HG03378 (cell line): ENCODE measurements at regions not wholly inside any gene's neighbourhood (a gene's known extent, or its start where the extent isn't known, plus 50 kb on each side); places are given as distances from the start of the nearest gene placed in this dataset.

ENCODE experiments used
- ATAC-seq: cut with Tn5 transposase; IDR thresholded peaks from one replicate; pipeline ENCODE4 v1.9.1; 2021; ENCODE audit warnings: mild to moderate bottlenecking, moderate library complexity; ENCODE audit not compliant: unreplicated experiment

DNA sequence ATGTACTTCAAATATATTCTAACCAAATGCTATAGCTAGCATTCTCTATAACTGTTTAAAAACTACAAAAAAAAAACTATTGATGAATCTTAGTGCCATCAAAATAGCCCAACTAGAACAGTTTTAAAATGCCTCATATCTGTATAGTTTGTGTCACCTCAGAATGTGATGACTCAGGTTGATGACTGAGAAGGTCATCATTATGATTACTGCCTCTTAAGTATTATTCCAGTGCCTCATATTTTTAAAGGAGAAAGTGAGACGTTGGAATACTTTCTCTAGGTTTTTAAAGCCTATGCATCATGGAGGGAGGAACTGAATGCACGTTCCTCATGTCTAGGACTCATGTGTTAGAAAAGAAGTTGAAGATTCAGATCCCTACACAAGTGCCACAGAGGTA, 88.2 kb downstream of the TMA16 start:
- no peak for ATAC-seq

DNA sequence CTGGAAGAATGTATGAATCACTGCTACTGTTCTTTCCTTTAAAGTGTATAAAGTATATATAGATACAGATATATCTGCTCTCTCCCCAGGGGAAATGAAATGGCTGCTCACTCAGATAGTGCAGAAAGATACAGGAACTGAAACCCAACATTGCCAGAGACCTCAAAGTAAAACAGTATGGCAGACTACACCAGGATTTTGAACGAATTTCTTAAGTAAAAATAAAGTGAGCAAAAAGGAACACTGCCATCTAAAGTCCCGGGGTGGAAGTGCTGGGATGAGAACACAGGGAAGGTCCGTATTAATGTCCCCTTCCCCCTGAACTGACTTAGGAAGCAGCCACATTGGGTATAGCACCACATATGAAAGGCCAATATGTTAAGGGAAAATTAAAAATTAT, 93.4 kb downstream of the TMA16 start:
- ATAC-seq: peak; percentile 62

DNA sequence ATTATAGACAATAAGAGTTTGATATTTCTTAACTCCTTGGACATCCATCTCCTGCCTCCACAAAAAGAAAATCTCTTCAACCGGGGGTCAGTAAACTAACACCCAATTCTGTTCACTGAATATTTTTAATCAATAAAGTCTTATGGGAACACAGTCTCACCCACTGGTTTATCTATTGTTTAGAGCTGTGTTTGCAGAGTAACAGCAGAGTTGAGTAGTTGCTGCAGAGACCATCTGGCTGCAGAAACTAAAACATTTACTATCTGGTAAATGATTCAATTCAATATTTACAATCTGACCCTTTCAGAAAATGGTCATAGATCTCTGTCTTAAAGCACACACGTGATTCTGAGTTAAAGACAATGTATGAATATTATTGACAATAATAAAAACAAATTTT, 94.0 kb downstream of the TMA16 start:
- ATAC-seq: no peak

DNA sequence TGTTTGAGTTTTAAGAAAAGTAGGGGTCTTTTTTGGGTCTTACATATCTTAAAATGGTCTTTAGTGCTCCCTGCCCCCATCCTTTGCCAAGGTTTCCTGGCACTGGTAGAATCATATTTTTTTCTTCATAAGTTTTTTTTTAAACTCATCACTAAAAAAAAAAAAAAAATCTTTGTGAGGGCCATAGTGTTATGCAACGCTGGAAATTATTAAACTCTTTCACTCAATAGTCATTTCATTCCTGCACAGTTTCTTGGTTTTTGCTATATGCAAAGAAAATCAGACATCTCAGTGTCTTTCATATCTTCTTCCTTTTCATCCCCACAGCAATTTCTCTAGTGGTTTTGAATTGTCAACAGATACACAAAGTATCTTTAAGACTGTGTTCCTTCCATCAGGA, 95.6 kb downstream of the TMA16 start:
- ATAC-seq: peak; percentile 38

DNA sequence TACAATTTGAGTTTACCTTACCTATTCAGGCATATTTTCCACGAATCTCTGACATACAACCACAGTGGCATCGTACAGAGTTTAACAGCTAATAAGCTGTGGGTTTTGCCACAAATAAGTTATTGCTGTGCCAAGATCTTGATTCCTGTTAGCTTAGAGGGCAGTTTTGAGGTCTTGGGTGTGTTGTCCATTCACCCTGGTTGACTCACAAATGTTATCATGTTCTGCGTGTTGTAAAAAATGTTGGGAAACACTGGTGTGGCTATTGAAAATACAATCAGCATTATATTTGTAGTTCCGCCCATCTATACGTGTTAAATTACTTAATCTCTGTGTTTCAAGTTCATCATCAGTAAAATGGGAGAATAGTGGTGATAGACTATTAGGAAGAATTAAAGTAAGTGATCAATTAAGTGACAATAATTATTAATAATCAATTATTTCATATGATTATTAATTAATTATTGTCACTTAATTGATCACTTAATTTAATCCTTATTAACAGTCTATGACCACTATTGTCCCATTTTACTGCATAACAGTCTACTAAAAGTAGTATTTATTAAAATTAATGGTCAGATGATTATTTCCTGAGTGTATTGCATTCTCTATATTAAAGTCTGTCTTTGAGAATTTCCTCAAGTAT, 96.3 kb downstream of the TMA16 start:
- no peak for ATAC-seq

DNA sequence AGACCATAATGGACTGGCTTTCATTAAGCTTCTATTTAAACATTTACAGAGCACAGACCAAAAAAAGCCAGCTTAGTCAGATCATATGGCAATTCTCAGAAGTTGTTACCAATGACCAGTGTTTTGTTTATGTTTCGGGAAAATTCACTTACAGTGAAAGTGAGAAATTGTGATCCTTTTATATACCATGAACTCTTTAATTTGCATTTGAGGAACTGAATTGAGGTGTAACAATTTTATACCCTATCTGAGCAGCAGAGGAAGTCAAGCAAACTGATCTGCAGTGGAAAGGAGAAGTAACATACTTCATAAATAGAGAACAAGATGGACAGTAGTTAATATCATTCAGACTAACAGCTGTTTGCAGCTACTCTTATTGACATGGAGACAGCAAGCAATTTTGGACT, 97.1 kb downstream of the TMA16 start:
- peak; percentile 91 for ATAC-seq

DNA sequence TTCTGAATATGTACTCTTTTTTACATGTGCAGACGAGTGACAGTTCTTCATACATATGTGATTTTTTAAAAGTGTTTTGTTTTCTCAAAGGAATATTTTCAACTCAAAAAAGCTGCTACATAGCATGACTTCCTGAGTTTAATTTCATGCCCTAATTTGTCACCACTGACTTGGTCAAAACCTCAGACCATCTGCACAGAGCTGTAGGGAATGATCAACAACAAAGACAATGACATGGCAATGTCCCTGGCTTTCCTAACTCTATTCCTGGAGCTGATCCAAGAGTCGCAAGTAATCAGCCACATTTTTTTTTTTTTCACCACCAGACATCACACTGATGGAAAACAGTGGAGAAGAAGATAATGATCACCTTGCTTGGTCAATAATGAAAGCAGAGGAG, 97.7 kb downstream of the TMA16 start:
- ATAC-seq: no peak

DNA sequence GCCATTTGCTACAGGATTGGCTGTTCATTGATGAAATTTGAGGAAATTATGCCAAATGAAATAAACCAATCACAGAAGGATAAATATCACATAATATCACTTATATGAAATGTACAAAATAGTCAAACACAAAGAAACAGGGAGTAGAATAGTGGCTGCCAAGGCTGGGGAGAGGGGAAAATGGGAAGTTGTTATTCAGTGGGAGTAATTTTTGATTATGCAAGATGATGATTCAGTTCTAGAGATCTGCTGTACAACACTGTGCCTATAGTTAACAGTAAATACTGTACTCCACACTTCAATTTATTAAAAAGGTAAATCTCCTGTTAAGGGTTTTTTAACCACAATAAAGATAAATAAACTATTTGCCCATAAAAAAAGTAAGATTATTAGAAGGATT, 101.1 kb downstream of the TMA16 start:
- no peak for ATAC-seq

DNA sequence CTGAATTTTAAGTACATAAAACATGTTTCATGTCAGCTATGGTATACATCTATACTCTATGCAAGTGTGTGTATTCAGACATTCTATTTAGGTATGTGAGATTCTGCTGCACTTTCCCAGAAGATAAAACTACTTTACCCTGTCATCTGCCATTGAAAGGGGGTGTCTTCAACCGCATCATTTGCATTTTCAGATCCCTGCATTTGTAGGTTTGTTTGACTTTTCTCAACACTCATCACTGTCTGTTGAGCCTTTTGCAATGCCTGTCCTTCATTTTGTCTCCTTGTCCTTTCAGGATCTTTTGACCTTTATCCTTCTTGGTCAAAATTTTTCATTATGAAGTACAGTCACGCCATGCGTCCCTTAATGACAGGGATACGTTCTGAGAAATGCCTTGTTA, 103.5 kb downstream of the TMA16 start:
- ATAC-seq: peak; percentile 61

DNA sequence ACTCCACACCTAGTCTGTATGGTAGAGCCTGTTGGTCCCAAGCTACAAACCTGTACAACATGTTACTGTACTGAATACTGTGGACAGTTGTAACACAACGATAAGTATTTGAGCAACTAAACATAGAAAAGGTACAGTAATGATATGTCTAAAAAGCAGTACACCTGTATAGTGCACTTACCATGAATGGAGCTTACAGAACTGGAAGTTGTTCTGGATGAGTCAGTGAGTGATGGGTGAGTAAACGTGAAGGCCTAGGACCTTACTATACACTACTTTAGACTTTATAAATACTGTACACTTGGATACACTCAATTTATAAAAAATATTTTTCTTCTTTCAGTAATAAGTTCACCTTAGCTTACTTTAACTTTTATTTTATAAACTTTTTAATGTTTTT, 104.0 kb downstream of the TMA16 start:
- peak; percentile 26 for ATAC-seq

DNA sequence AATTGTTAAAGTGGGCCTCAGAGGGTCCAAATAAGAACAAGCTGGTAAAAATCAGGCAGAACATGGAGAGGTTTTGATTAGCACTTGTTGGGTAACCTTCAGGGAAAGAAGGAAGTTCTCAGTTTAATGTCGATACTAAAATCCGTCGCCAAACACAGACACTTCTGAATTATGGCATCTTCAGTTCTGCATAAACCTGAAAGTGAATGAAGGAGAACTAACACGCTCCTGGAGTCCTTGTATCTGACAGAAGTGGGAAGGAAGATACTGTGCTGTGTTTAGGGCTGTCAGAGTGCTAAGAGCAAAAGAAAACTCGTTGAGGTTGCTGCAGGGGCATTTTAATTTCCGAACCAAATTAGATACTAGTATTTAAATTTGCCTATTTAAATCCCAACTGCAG, 106.2 kb downstream of the TMA16 start:
- ATAC-seq: peak; percentile 38

DNA sequence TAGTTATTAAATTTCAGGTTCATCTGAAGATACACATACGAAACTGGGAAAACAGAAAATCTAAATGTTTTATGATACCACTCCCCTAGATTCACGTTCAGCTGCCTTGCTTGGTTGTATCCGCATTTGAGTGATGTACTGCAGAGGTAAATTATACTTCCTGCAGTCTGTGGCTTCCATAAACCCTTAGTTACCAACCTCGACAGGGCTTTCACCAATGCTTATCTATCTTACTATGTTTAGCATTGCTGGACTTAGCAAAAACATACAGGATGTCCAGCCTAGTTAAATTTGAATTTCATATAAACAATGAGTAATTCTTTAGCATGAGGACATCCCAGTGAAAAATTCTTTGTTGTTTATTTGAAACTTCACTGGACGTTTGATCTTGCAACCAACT, 108.8 kb downstream of the TMA16 start:
- peak; percentile 33 for ATAC-seq

DNA sequence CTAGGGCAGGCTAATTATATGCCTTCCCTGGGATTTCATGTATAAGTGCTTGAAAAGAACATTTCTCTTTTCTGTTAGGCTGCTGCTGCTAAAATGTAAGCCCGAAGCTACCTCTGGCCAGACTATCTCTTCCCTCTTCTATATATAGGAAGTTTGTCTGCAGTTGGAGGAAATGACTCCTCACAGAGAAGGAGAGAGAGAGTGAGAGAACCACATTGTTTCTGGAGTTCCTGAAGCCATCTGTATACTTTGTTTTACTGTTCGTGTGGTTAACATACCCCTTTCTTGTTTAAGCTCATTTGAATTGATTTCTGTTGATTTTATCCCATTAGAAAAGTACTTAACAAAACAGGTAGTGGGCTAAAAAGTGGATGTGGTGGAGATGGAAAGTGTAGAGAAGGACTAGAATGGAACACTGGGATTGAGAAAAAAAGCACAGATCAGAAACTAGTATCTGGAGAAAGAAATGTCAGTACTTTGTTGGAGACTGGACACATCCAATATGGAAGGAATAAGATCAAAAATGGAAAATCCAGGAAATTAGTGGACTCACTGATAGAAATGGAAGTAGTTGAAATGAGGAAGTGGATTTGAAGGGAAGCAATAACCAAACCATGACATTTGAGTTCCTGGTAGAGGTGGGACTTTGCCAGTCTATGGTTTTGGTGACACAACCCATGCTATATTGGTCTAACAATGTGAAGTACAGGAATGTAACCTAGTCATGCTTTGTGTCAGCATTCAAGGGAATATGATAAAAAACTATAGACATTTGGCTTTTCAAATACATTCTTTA, 112.6 kb downstream of the TMA16 start:
- ATAC-seq: no peak

DNA sequence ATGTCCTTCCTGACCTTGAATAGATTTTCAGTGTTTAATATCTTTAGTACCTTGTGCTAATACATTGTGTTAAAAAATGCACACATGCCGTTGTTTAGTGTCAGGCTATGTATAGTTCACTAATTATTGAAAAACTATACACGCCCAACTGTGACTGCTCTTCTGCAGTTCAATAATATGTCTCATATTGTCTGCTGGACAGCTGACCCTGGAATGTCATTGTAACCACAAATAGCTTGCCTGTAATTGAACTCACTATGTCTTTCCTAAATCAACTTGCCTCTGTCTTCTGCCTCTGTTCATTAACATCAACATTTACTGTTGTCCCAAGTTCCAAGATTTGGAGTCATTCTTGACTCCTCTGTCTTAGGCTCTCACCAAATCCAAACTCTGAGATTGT, 114.5 kb downstream of the TMA16 start:
- ATAC-seq: no peak

DNA sequence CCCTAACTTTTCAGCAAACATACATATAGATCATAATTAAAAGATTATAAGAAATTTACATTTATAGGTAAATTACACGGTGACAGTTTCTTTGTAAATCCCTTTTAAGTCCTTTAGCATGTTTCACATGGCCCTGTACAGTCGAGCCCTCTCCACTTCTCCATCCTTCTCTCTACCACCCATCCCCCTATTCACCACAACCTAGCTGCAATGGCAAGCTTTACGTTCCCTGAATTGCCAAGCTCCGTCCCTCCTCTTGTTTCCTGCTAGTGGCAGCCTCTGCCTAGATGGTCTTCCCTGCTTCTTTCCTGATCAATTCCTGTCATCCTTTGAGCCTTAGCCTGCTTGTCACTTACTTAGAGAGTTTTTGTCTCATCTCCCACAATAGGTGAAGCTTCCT, 116.2 kb downstream of the TMA16 start:
- ATAC-seq: no peak

DNA sequence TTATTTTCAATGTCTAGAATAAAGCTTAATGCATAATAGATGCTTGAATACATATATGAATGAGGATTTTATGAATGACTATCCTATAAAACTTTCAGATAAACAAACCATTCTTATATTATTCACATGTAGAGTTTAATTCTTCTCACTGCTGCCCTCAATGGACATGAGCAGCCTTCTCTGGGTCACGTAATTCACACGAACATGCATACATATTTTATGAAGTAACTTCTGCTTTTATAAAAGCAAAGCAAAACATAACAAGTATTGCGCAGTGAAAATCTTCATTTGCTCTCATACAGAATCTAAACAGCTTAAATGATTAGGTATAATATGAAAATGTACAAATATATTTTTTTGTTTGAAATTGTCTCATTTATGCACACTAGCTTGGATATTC, 116.7 kb downstream of the TMA16 start:
- ATAC-seq: no peak

DNA sequence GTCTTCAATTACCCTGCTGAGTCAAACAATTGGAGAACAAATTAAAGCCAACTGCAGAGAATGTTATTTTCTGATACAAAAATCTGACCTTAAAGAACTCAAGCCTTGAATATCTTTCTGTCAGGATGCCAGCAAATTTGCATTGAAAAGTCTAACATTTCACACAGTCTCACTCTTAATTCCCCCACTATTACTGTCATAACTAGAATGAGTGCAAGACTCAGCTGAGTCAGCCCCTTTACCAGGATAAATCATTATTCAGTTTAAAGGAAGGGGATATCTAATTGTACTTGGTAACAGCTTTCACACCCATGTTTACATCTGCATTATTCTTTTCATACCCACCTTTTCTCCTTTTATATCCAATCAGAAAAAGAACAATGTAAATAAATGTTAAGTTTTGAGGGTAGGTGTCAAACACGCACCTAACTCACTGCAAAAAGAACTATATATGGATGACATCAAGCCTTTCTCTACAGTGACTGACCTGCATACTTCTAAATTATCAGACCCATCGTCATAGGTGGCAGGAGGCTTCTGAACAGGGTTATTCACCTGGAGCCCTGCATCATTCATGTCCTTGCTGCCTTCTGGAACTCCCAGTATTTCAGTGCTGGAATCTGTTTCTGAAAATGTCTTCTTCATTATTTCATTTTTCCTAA, 117.4 kb downstream of the TMA16 start:
- peak; percentile 79 for ATAC-seq

DNA sequence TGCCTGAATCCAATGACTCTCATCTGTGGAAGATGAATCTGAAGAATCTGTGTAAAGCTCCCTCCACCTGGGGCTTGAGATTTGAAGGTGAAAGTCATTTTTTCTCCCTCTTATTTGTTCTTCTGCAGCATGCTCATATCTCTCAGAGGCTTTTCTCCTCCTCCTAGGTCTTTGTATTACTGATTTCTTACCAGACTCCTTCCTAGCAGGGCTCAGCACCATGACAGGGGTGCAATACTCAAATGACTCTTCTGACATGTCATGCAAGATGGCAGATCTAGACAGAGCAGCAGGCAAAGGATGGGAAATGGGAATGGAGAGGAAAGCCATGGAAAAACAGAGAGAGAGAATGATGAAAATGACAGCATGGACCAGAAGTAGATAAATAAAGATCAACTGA, 118.3 kb downstream of the TMA16 start:
- ATAC-seq: no peak

DNA sequence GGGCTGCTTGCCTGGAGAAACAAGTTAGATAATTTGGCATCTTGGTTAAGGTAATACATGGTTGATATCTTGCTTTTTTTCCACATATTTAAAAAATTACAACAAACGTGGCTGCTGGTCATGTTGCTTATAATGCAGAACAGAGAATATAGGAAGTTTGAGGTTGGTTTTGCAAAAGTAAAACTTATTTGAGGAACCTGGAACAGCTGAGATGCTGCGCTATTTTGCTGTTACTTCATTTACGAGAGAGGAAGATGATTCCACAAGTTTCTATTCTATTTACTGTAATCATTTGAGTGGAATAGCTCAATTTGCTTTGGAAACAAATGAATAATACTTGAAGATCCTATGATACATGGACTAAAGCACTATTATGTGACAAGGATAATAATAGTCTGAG, 118.9 kb downstream of the TMA16 start:
- ATAC-seq: no peak

DNA sequence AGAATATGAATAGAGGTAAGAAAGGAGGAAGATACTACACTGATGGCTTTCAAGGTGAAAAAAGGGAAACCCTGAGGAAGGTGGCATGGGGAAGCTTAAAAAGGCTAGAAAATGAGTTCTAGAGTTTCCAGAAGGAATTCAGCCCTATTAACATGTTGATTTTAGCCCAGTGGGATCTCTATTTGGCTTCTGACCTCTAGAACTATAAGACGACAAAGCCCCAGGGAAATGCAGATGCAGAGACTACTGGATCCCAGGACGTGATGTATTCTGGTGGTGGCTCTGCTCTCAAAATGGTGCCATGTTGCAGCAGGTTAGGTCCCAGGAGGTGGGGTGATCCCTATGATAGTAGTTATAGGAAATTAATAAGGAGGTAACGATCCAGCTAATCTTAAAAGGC, 120.4 kb downstream of the TMA16 start:
- no peak for ATAC-seq

DNA sequence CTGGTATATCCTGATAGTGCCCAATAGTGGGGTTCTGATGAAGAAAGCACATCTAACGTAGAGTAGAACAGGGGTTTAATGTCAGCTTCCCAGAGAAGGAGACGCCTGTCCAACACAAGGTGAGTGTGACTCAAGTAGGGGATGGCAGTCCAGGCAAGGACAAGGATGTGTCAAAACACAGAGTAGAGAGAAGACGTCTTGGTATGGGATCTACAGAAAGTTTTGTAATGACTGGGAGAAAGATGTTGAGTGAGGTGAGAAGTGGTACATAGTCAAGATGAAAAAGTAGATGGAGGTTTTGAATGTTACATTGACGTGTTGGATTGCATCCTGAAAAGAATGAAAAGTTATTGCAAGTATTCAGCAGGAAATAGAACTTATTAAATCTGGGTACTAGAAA, 124.4 kb downstream of the TMA16 start:
- ATAC-seq: no peak

DNA sequence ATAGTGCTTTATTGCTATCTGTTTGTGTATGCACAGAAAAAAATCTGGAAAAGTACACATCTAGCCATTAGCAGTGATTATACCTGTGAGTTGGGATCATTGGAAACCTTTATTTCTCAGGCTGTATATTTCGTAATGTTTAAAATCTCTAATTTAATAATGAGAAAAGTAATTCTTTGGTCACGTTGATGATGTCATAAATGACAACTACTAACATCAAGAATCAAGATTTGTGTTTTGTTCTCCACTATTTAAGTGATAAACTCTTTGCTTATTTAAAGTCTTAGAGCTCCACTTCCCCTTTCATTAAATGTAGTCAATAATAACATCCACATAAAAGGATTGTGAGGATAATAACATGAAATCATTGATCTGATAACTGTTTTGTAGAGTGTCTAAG, 126.2 kb downstream of the TMA16 start:
- no peak for ATAC-seq
